EH (cell line): ENCODE measurements at regions not wholly inside any gene's neighbourhood (a gene's known extent, or its start where the extent isn't known, plus 50 kb on each side); places are given as distances from the start of the nearest gene placed in this dataset.
"Not testable (repeated sequence)": the region's sequence is repeated elsewhere in the genome, so short reads cannot be mapped to it uniquely, and the experiment has no call there.

Experiments used
- DNase-seq: peaks from one replicate; pipeline ENCODE4 v3.0.0-alpha.2; 2015; ENCODE audit warnings: low read depth

DNA sequence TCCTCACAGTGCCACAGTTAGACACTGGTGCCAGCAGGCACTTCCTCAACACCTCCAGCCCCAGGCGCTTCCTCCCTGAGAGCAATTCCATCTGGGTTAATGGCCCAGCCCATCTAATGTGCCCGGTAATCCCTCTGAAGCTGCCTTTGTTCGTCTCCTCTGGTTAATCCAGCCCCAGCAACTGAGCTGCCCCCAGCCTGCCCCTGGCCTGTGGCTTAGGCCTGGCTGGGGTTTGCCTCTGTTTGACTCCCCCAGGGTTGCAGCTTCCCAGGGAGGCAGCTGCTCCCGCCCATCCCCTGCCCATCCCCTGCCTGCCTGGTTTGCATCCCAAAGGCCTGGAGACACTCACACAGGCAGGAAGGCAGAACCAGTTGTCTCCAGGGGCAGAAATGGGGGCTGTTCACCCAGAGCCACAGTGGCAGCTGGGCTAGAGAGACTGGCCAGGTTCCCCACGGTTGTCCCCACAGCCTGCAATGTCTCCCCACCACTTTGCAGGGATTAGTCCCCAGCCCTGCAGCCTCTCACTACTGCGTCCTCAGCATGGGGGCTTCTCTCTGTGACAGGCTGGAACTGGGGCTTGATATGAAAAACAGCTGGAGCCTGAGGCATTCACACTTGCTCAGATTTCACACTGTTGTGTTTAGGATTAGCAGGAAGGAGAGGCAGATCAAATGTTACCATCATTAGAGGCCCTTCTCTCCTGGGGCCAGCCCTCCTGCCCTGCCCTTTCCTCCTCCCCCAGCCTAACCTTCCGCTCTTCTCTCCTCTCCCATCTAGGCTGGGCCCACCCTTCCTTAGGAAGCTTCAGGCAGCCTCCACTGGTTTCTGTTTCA, 120.2 kb downstream of the TLR5 start:
- DNase-seq, result no peak

DNA sequence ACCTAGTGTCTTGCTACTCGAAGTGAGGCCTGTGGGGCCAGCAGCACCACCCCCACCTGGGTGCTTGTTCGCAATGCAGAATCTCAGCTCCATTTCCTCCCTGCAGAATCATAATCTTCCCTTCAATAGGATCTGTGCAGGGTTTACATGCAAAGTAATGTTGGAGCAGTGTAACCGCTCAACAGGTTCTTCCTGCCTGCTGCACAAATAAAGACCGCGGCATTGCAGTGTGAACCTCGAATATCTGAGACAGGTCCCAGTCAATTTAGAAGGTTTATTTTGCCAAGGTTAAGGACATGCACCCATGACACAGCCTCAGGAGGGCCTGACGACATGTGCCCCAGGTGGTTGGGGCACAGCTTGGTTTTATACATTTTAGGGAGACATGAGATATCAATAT, 119.2 kb downstream of the TLR5 start:
- DNase-seq, result no peak

DNA sequence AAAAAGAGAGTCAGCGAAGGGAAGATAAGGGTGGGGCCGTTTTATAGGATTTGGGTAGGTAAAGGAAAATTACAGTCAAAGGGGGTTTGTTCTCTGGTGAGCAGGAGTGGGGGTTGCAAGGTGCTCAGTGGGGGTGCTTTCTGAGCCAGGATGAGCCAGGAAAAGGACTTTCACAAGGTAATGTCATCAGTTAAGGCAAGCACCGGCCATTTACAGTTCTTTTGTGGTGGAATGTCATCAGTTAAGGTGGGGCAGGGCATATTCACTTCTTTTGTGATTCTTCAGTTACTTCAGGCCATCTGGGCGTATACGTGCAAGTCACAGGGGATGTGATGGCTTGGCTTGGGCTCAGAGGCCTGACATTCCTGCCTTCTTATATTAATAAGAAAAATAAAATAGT, 118.6 kb downstream of the TLR5 start:
- DNase-seq, result not testable (repeated sequence)

DNA sequence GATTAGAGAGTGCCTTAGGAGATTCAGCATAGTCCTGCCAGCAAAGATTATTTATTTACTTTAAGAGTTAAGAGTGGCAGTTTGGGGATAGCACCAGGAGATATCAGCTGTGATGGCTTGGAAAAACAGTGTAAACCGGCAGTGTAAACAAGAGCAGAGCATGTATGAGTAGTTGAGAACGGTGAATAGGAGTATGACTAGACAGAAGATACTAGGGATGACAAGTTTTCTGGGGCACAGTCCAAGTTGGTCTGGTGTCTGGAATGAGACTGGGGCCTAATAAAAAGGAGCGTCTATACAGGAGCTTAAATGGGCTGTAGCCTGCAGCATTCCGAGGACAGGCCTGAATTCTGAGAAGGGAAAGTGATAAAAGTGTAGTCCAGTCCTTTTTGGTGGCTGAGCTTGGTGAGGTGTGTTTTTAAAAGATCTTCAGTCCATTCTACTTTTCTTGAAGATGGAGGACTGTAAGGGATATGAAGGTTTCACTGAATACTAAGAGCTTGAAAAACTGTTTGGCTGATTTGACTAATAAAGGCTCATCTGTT, 117.8 kb downstream of the TLR5 start:
- DNase-seq, result peak; percentile 59

DNA sequence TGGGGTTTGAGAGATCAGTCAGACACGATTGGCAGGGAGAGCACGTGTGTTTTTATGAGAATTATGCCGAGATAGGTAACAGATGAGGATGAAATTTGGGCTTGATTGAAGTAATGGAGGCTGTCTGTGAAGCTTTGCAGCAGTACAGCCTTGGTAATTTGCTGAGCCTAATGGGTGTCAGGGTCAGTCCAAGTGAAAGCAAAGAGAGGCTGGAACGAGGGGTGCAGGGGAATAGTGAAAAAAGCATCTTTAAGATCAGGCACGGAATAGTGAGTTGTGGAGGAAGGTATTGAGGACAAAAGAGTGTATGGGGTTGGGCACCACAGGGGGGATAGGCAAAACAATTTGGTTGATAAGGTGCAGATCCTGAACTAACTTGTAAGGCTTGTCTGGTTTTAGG, 116.4 kb downstream of the TLR5 start:
- not testable (repeated sequence) for DNase-seq

DNA sequence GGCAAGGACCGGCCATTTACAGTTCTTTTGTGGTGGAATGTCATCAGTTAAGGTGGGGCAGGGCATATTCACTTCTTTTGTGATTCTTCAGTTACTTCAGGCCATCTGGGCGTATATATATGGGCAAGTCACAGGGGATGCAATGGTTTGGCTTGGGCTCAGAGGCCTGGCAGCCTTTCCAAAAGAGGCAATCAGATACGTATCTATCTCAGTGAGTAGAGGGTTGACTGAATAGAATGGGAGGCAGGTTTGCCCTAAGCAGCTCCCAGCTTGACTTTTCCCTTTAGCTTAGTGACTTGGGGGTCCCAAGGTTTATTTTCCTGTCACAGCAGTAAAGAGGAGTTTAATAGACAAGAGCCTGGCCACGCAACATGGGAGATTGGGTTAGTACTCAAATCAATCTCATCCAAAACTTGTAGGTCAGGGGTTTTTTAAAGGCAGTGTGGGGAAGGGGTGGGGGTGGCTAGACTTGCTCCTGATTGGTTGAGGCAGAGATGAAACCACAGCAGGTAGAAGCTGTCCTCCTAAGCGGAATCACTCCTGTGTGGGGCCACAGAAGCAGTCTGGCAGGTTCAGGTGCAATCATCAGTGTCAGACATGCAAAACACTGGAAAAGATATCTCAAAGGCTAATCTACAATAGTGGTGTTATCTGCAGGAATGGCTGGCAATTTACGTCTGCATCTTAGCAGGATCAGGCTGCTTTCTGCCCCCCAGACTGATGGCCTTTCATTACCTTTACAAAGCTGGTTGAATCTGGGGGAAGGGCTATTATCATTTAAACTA, 112.9 kb downstream of the TLR5 start:
- DNase-seq, result no peak

DNA sequence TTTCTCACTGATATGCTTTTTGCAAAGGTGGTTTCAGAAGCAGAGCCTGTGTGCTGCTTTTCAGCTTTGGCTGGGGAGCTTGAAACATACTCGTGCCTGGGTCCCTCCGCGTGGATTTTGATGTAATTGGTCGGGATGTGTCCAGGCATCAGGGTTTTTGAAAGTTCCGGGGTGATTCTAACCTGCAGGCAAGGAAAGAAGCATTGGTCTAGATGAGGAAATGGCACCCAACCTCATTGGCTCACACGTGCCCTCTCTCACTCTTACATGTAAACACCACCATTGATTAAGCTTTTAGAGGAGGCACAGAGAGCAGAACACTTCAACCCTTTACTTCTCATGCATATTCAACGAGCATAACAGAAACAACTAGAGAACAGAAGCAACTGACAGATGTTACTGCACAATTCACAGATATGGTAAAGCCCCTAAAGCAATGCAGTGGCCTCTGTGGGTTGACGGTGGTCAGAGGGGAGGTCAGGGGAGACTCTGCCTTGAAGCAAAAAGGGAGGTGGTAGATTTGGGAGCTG, 112.1 kb downstream of the TLR5 start:
- no peak for DNase-seq

DNA sequence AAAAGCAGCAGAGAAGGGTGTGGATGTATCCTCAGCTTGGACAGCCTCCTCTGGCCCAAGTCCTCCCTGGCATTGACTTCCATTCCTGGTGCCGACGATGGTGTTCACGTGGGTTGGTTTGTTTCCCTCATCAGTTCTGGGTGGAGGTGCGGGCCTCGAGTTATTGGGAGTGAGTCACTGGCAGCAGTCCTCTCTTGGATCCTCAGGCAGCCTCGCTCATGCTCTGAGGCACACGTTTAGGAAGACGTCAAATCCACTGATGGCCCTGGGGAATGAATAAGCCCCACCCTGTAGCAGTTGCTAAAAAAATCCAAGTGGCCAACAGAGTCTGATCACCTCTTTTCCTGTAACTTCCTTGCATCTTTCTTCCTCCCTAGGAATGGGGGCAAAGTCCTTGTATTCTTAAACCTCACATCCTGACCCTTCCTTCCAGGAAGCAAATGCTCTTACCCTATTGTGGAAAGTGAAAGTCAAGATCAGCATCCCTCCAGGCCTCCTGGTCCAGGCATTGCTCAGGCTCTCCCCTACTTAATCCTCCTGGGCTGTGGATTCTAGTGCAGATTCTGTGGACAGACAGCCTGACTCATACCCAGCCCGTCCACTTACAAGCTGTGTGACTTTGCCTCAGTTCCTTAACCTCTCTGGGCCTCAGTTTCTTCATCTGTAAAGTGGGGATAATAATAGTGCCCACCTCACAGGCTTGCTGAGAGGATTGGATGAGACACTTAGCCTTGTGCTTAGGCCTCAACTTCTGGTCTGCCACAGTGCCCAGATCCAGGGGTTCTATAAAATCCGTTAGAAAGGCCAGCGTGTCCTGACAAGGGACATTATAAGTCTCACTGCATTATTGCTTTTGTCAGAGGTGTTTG, 111.1 kb downstream of the TLR5 start:
- DNase-seq, result peak; percentile 78

DNA sequence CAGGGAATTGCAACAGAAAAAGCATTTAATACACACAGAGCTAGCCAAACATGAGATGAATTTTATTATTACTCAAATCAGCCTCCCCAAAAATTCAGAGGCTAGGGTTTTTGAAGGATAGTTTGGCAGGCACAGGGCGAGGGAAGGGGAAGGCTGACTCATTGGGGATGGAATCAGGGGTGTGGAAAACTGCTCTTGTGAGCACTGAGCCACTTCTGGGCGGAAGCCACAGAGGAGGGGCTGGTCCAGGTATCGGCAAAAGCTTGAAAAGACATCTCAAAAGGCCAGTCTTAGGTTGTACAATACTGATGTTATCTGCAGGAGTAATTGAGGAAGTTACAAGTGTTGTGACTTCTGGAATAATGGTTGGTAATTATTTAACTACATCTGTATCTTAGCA, 109.4 kb downstream of the TLR5 start:
- no peak for DNase-seq

DNA sequence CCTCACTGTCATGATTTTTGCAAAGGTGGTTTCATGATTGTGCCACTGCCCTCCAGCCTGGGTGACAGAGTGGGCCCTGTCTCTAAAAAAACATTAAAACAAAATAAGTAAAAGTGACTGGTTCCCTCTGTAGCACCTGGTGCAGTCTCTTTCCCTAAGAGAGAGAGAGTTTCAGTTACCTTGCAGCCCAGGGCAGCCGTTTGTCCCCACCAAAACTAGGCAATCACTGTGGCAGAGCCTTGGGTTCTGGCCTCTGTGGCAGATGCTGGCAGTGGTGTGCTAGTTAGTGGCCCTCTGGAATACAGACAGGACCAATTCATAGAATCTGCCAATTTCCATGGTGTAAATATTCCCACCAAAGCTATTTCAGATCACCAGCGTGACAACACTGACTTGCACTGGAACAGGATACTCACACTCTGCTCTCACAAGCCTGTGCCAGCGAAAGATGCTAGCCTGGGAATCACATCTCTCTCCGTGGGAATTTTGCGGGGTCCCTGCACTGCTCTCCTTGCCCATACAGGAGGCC, 108.7 kb downstream of the TLR5 start:
- no peak for DNase-seq

DNA sequence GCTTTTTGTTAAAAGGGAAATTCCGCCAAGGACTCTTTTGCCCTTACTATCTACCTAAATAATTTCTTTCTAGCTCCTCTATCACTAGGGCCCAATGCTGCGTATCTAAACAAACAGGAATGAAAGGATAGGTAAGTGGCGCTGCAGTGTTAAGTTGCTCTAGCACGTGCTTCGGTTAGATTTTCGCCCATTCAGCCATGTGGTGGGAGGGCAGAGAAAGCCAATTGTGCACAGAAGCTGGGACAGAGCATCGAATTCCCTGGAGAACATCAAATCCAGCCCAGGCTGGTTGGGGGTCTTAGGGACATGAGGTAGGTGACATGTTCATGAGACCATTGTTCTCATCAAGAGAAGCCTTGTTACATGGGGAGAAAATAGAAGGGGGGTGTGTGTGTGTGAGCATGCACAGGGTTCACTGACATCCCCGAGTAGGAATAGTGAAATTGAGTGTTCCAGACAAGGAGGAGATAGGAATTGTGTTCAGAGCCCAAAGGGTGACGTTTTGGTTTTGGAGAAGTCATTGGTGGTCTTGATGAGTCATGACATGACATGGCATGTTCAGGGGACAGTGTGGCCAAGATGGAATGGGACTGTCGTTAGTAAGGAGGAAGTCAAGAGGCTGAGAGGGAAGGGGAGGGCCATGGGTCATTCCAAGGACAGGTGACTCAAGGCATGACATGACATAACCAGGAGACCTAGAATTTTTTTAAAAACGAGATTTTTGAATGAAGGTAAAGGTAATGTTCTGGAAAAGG, 107.1 kb downstream of the TLR5 start:
- DNase-seq, result no peak

DNA sequence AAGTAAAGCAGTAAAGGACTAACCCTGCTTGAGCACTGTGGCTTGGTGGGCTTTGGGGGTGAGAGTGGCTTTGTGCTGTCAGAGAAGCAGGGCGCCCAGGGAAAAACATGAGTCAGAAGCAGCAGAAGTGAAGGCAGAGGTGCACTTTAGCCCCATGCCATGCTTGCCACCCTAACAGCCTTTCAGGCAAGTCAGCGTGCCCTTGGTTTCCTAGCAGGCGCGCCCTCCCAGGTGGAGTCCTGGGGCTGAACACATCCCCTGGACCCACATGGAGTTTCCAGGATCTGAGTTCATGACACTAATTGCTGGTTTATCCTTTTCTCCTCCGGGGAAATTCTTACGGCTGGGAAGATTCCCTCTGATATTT, 106.6 kb downstream of the TLR5 start:
- DNase-seq, result no peak

DNA sequence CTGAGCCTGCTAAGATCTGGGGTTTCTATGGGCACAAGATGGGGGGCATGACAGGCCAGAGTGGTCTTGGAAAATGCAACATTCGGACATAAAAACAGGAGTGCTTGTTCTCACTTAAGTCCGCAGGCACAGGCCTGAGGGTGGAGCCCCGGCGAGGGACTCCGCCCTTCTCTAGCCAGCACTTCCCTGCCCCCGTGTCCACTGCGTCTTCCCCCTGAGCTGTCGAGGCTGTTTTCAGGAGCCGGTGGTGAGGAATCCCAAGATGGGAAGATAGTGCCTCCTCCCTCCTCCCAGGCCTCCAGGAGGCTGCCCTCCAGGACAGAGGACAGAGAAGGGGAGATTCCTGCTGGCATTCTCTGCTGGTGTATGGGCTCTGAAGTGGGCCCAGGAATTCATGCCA, 105.2 kb downstream of the TLR5 start:
- no peak for DNase-seq

DNA sequence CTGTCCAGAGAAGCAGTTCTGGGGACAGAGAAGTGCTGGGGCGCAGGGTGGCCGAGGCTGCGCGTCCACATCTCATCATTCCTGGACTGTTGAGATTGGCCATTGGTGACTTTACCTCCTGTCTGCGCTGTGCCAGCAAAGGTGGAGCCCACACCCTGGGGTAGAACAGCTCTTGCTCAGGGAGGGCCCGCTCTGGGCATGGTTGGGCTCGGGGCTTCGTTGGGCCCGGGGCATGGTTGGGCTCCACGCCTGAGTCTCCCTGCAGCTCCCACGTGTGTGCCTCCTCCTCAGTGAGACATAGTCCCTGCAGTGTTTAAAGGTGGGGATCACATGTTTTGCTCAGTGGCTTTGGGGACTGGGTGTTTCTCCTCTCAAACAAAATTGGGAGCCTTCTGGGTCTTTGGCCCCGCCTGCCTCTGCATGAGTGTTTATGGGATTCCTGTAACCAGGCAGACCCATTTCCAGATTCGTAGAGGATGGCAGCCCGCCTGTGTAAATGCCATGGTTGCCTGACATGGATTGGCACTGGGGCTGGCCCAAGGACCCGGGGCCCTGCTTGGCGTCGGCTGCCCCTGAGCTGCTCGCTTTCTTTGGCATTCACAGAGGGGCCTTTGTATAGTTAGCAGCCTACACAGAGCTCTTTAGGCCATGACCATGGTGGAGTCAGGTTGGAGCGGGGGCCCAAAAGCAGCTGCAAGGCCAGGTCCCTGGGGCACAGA, 104.6 kb downstream of the TLR5 start:
- no peak for DNase-seq

DNA sequence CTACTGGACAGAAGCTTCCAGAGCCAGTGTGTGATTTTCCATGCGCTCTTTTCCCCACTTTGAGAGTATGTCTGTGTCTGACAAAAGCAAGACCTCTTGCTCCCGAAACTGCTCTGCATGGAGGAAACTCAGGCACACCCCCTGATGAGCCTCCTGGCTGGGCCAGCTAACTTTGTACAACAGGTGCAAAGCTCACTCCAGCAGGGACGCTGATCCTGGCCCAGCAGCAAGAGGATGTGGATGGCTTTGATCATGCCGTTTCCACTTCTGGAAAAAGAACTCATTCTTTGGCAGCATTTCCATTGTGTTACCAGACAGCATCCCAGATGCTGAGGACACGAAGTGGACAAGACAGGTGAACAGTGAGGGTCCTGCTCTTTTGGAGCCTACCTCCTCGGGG, 103.1 kb downstream of the TLR5 start:
- DNase-seq, result no peak

DNA sequence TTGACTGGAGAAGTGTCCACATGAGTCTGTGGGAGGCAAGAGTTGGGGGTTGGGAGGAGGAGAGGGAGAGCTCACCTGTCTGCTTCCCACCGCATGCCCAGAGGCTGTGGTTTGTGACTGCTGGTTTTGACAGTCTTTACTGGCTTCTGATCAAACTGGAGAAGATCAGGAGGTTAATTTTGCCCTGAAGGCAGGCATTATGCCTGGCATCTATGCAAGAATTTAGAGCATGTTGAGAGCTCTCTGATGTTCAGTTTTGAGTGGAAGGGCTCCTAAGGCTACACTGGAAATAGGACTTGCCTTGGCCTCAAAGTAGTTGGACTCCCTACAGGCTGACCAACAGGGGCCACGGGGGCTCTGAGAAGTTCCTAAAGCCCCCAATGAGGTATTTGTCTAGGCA, 101.6 kb downstream of the TLR5 start:
- DNase-seq, result peak; percentile 47

DNA sequence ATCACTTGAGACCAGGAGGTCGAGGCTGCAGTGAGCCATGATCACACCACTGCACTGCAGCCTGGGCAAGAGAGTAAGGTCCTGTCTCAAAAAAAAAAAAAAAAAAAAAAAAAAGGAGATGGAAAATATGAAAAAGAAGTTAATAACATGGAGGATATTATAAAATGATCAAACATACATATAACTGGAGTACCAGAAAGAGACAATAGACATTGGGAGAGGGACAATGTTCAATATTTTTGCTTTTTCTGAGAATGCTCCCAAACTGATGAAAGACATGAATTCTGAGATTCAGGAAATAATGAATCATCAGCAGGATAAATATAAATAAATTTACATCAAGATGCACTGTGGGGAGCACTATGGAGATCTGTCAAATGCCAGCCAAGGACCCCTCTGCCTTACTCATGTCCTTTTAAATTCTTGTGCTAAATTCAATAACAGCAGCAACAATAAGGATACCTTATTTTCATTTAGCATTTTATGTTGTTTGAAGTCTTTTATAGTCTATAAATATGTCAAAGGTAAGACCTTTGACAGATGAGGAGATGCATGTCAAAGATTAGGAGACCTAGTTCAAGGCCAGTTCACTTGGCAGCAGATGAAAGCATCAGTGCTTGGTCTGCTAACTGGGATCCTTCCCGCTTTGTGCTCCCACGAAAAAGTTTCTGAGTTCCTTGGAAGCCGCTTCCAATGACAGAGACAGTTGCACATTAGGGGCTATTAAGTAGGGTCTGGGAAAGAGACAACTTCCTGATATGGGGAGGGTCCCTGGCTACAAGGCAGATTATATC, 97.7 kb downstream of the TLR5 start:
- DNase-seq, result no peak

DNA sequence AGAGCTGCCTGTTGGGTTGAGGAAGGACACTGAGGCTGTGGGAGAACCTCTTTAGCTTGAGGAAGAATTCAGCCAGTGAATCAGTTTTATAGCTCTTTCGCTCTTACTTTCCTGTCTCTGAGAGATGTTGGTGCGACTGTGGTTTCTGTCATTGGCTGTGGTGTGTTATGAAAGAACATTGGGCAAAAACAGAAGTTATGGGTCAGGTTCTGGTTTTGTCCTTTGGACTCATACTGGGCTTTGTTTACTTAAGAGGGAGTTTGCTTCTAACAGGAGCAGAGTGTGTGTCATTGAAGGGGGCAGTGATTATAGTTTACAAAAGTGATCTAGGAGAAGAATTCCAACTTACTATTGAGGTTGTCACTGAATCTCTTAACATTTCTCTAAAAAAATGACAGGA, 97.0 kb downstream of the TLR5 start:
- no peak for DNase-seq

DNA sequence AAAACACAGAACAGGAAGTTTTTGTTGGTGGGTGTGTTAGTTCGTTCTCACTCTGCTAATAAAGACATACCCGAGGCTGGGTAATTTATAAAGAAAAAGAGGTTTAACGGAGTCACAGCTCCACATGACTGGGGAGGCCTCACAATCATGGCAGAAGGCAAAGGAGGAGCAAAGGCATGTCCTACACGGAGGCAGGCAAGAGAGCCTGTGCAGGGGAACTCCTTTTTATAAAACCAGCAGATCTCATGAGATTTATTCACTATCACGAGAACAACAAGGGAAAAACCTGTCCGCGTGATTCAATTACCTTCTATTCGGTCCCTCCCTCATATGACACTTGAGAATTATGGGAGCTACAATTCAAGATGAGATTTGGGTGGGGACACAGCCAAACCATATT, 96.6 kb downstream of the TLR5 start:
- not testable (repeated sequence) for DNase-seq

DNA sequence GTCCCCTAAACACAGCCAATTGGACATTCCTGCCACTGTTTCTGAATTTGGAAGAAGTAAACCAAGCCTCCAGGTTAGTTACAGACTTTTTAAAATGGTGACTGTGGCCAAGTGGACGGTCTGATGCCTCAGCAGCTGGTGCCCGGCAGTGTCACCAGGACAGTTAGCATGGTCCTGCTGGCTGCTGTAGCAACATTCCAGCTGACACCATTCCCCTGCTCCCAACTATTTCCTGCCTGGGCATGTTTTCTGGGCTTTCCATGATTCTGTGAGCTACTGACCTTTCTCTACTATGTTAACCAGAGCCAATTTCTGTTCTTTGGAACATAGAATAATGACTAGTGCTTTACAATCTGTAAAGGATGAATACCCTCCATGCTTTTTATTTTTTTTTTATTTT, 95.0 kb downstream of the TLR5 start:
- peak; percentile 27 for DNase-seq
